Small intestine (tissue), 7 donors: ENCODE measurements at regions not wholly inside any gene's neighbourhood (a gene's known extent, or its start where the extent isn't known, plus 50 kb on each side); places are given as distances from the start of the nearest gene placed in this dataset.
"Not testable (repeated sequence)": the region's sequence is repeated elsewhere in the genome, so short reads cannot be mapped to it uniquely, and the experiment has no call there.

Experiments
- DNase-seq, 2 donors: peaks; one replicate each; pipeline versions ENCODE4 v3.0.0 to v3.0.0-alpha.2; 2013
- FAIRE-seq: peaks from 2 replicates; lab custom pipeline; 2012; peaks lifted over from hg19 to GRCh38; lab: Jason Lieb, UNC
- H3K27ac ChIP-seq, 3 donors: one replicate each; pipeline ENCODE4 v1.5.1; 2013; ENCODE audit warnings: low read length in 2 of 3, mild to moderate bottlenecking in 2 of 3, control low read depth in 1 of 3, inconsistent platforms in 1 of 3, low read depth in 1 of 3, moderate library complexity in 1 of 3
- H3K27me3 ChIP-seq, 3 donors: one replicate each; pipeline ENCODE4 v1.6.1; 2013; ENCODE audit warnings: low read length in 3 of 3, inconsistent platforms in 1 of 3; ENCODE audit not compliant: control insufficient read depth in 3 of 3, insufficient read depth in 3 of 3
- H3K36me3 ChIP-seq, 3 donors: one replicate each; pipeline ENCODE4 v1.6.1; 2013; ENCODE audit warnings: low read length in 3 of 3, inconsistent platforms in 1 of 3, low read depth in 1 of 3, mild to moderate bottlenecking in 1 of 3, moderate library complexity in 1 of 3; ENCODE audit not compliant: control insufficient read depth in 3 of 3, insufficient read depth in 2 of 3
- H3K4me1 ChIP-seq, 3 donors: one replicate each; pipeline ENCODE4 v1.6.1; 2013; ENCODE audit warnings: low read length in 2 of 3, inconsistent platforms in 1 of 3, low read depth in 1 of 3, mild to moderate bottlenecking in 1 of 3, moderate library complexity in 1 of 3; ENCODE audit not compliant: control insufficient read depth in 3 of 3, insufficient read depth in 2 of 3
- H3K4me3 ChIP-seq, 3 donors: one replicate each; pipeline ENCODE4 v1.5.1; 2013; ENCODE audit warnings: low read length in 3 of 3, control low read depth in 1 of 3, inconsistent platforms in 1 of 3, low read depth in 1 of 3, mild to moderate bottlenecking in 1 of 3, moderate library complexity in 1 of 3
- H3K9me3 ChIP-seq, 2 donors: one replicate each; pipeline ENCODE4 v1.6.1; 2013; ENCODE audit warnings: low read depth in 1 of 2, low read length in 1 of 2; ENCODE audit not compliant: control insufficient read depth in 2 of 2, insufficient read depth in 1 of 2
- WGBS, 3 donors: extraction: QIAGEN DNeasy Blood & Tissue Kit; methylation state at CpG; one replicate each; pipeline ENCODE4 v1.1.7; 2013; 5-methylcytosine and 5-hydroxymethylcytosine counted together
- donor health status: healthy with polysubstance abuse.
- donor health status: control.
- donor health status: control.
- donor health status: Bipolar disorder and iron deficiency.
- donor health status: healthy.

DNA sequence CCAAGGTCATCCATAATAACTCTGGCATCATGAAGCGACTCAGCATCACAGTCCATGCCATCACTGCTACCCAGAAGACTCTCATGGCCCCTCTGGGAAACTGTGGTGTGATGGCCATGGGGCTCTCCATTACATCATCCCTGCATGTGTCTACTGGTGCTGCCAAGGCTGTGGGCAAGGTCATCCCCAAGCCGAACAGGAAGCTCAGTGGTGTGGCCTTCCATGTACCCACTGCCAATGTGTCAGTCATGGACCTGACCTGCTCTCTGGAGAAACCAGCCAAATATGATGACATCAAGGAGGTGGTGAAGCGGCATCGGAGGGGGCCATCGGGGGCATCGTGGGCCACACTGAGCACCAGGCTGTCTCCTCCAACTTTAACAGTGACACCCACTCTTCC lies 65.1 kb upstream of the ARHGAP29 start:
- H3K36me3 ChIP-seq: no peaks in the 10 kb centered on the region
- FAIRE-seq (no peak), DNase-seq (no peak)
- H3K9me3 ChIP-seq: no peaks in the 10 kb centered on the region
- WGBS, 3 donors: 93 to 97% (median 94%) methylated on average over 6 of the region's 6 CpGs
- H3K27ac ChIP-seq: no peak overlapping the region
- peaks cover 0 to 15% (median 9%) of the 10 kb centered on the region in 3 donors for H3K4me1 ChIP-seq
- H3K27me3 ChIP-seq: no peaks in the 10 kb centered on the region
- H3K4me3 ChIP-seq: no peak overlapping the region

DNA sequence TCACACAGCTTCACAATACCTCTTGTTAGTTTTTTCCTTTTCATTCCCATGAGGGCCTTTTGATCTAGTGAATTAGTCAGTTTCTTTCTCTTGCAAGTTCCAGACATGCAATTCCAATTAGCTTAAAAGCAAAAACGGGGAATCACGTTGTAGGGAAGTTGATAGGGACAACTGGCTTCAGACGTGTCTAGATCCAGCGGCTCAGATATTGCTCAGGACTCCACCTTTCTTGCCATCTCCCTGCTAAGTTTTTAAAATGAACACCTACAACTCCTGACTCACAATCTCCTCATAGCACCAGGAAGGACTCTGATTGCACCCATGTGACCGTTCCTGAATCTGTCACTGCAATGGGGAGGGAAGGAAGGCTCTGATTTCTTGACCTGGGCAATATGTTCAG lies 63.8 kb upstream of the ARHGAP29 start:
- FAIRE-seq: no peak

DNA sequence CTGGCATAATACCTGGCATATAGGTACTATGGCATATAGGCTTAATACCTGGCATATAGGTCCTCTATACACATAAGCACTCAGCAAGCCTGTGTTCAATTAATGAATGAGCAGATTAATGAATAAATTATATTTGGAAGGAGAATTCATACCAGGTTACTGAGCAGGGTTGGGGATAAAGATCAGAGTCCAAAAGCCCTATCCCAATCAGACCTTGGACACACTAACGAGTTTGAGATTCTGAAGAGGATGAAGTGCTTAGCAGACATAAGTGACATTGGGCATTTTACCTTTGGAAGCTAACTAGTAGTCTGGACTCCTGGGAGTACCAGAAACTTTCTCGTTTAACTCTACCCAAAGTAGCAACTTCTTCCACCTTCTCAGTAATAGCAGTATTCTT lies 63.3 kb upstream of the ARHGAP29 start:
- Histone ChIP-seq H3K27me3 (no peaks in the 10 kb centered on the region), H3K4me1 (peaks cover 0 to 15% (median 9%) of the 10 kb centered on the region in 3 donors), H3K9me3 (no peaks in the 10 kb centered on the region), H3K27ac (no peak overlapping the region), H3K36me3 (no peaks in the 10 kb centered on the region), H3K4me3 (no peak overlapping the region)
- DNase-seq: peak in 1 of 2 donors; percentile 35
- 28 to 73% (median 61%) methylated on average over 2 of the region's 2 CpGs for WGBS, 3 donors
- FAIRE-seq: no peak

More for the DNA sequence above, 63.8 kb upstream of the ARHGAP29 start:
- Histone ChIP-seq H3K4me3 (no peak overlapping the region), H3K27me3 (no peaks in the 10 kb centered on the region), H3K9me3 (no peaks in the 10 kb centered on the region), H3K36me3 (no peaks in the 10 kb centered on the region), H3K27ac (no peak overlapping the region), H3K4me1 (peaks cover 0 to 15% (median 9%) of the 10 kb centered on the region in 3 donors)
- no peak for DNase-seq
- WGBS, 3 donors: 78 to 85% (median 83%) methylated on average over 5 of the region's 5 CpGs

DNA sequence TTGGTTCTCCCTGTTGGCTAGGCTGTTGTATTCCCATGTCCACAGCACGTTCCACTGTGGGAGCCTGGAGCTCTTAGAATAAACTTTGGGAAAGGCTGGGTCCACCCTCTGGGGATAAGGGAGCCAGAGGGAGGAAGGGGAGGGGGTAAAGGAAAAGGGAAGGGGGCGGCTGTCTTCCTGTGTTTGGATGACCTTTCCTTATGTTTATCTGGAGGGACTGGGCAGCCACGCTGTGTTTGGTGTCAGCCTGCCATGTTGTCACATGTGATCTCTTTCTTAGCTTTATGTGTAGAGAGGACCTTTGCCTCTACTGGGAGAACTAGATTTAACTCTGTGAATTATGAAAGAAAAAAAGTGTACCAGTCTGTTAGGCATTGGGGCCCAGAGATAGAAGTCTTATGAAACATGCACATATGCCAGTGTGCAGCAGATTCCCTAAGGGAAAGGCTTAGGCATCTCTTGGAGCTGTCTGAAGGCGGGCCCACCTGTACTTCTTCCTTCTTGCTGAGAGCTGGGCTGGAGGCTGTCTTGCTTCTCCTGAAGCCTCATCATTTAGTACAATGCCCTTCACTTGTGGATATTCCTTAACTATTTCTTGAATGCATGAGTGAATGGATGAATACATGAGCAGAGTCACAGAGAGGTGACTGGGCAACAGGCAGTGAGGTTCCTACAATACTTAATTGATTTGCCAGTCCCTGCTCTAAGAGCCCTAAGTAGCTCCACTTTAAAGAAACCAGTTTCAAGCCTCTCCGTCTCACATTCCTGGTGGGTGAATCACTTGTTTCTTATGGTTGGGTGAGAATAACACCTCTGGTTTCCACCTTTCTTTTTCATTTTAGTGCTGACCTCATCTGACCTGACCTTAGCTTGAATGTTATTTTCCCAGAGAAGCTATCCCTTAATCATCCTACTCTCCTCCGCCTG lies 62.5 kb upstream of the ARHGAP29 start:
- FAIRE-seq: no peak
- WGBS, 3 donors: 62 to 82% (median 75%) methylated on average over 6 of the region's 6 CpGs

DNA sequence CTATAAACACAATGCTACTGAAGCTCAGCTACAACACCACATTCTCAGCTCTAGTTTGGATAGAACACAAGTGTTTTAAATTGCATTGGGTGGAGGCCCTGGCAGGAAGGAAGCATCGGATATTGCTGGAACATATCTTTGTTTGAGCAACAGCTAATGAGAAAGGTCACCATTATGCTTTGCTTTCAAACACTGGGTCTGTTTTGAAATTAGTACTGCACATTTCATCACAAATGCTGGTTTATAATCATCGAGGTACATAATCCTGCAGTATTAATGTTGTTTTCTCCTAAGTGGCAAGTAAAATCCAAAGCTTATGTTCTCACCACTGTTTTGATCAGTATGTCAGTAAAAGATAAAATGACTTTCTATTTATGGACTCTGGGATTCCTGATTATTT lies 61.5 kb upstream of the ARHGAP29 start:
- Histone ChIP-seq H3K9me3 (no peaks in the 10 kb centered on the region), H3K4me3 (no peak overlapping the region), H3K36me3 (no peaks in the 10 kb centered on the region), H3K4me1 (peaks cover 0 to 15% (median 9%) of the 10 kb centered on the region in 3 donors), H3K27me3 (no peaks in the 10 kb centered on the region), H3K27ac (no peak overlapping the region)
- DNase-seq (no peak), FAIRE-seq (no peak)
- 30 to 35% (median 32%) methylated on average over 2 of the region's 2 CpGs for WGBS, 3 donors

More for the DNA sequence above, 62.5 kb upstream of the ARHGAP29 start:
- Histone ChIP-seq H3K27me3 (no peaks in the 10 kb centered on the region), H3K4me1 (peaks cover 0 to 15% (median 9%) of the 10 kb centered on the region in 3 donors), H3K9me3 (no peaks in the 10 kb centered on the region), H3K27ac (peak overlapping the region in 2 of 3 donors; percentile 21 to 77), H3K36me3 (no peaks in the 10 kb centered on the region), H3K4me3 (no peak overlapping the region)
- no peak for DNase-seq

DNA sequence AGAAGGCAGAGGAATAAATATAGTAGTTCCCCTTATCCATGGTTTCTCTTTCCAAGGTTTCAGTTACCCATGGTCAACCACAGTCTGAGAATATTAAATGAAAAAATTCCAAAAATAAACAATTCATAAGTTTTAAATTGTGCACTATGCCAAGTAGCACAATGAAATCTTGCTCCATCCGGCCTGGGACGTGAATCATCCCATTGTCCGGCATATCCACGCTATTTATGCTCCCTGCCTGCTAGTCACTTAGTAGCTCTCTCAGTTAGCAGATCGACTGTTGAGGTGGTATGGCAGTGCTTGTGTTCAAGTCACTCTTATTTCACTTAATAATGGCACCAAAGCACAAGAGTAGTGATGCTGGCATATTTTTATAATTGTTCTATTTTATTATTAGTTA lies 58.6 kb upstream of the ARHGAP29 start:
- 70 to 91% (median 86%) methylated on average over 5 of the region's 5 CpGs for WGBS, 3 donors
- no peaks in the 10 kb centered on the region for H3K27me3 ChIP-seq
- no peaks in the 10 kb centered on the region for H3K36me3 ChIP-seq
- no peak overlapping the region for H3K4me3 ChIP-seq
- H3K27ac ChIP-seq: no peak overlapping the region
- DNase-seq (no peak), FAIRE-seq (no peak)
- H3K9me3 ChIP-seq: no peaks in the 10 kb centered on the region
- peaks cover 0 to 15% (median 9%) of the 10 kb centered on the region in 3 donors for H3K4me1 ChIP-seq

DNA sequence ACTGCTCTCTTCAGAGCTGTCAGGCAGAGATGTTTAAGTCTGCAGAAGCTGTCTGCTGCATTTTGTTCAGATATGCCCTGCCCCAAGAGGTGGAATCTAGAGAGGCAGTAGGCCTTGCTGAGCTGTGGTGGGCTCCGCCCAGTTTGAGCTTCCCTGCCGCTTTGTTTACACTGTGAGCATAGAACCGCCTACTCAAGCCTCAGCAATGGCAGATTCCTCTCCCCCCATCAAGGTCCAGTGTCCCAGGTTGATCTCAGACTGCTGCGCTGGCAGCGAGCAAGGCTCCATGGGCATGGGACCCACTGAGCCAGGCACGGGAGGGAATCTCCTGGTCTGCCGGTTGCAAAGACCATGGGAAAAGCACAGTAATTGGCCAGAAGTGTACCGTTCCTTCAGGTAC lies 55.6 kb upstream of the ARHGAP29 start:
- not testable (repeated sequence) for FAIRE-seq, H3K4me3 ChIP-seq, H3K36me3 ChIP-seq, H3K9me3 ChIP-seq, H3K4me1 ChIP-seq, H3K27me3 ChIP-seq, H3K27ac ChIP-seq, DNase-seq
- 88 to 90% (median 89%) methylated on average over 8 of the region's 8 CpGs for WGBS, 3 donors

DNA sequence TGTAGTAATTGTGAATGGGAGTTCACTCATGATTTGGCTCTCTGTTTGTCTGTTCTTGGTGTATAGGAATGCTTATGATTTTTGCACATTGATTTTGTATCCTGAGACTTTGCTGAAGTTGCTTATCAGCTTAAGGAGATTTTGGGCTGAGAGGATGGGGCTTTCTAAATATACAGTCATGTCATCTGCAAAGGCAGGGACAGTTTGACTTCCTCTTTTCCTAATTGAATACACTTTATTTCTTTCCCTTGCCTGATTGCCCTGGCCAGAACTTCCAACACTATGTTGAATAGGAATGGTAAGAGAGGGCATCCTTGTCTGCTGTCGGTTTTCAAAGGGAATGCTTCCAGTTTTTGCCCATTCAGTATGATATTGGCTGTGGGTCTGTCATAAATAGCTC lies 51.9 kb upstream of the ARHGAP29 start:
- not testable (repeated sequence) for H3K4me1 ChIP-seq, H3K27ac ChIP-seq, H3K27me3 ChIP-seq, DNase-seq, H3K36me3 ChIP-seq, FAIRE-seq, H3K9me3 ChIP-seq, H3K4me3 ChIP-seq
- WGBS, 3 donors: 79 to 80% (median 79%) methylated on average over 1 of the region's 1 CpG
